ENCODE measurements at regions not wholly inside any gene's neighbourhood (a gene's known extent, or its start where the extent isn't known, plus 50 kb on each side); places are given as distances from the start of the nearest gene placed in this dataset.
"Not testable (repeated sequence)": the region's sequence is repeated elsewhere in the genome, so short reads cannot be mapped to it uniquely, and the experiment has no call there.

DNA sequence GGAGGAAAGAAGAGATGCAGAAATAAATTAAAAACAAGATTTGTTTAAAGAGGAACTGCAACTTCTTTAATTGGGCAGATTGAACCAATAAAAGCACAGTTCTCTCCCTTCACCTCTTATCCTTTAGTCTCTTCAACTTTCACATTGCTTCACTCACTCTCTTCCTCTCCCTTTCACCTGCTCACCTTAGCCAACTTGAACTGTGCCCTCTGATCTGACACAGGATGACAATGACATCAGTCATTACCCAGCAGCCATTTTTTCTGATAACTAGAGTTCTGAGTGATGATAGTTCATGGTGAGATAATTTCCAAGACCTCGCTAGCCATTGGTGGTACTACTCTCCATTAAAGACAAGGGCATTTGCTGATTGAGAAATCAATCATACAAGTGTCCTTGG, 134.9 kb upstream of the NBPF26 start:
- not testable (repeated sequence) for H3K27me3 ChIP-seq (ENCODE audit: insufficient read depth, low read length); H3K4me1 ChIP-seq (ENCODE audit: insufficient read depth, low read length); H3K4me3 ChIP-seq (ENCODE audit: low read length); H3K9me3 ChIP-seq (ENCODE audit: low read depth, low read length)

DNA sequence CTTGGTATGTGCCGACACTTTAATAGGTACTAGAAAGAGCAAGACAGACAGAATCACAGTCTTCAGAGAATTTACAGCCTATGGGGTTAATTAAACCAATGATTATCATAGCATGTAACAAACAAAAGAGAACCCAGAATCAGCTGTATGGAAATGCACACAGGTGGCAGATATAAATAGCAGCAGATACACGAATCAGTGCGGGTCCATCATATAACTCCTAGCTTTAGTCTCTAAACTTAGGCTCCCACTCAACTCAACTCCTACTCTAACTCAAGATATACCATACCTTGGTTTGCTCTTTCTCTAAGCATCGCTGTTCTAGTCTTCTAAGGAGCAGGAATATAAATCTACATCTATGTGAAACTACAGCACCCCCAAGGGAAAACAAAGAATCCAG, 132.0 kb upstream of the NBPF26 start:
- not testable (repeated sequence) for H3K4me3 ChIP-seq (ENCODE audit: low read length); H3K4me1 ChIP-seq (ENCODE audit: insufficient read depth, low read length); H3K9me3 ChIP-seq (ENCODE audit: low read depth, low read length); H3K27me3 ChIP-seq (ENCODE audit: insufficient read depth, low read length)

DNA sequence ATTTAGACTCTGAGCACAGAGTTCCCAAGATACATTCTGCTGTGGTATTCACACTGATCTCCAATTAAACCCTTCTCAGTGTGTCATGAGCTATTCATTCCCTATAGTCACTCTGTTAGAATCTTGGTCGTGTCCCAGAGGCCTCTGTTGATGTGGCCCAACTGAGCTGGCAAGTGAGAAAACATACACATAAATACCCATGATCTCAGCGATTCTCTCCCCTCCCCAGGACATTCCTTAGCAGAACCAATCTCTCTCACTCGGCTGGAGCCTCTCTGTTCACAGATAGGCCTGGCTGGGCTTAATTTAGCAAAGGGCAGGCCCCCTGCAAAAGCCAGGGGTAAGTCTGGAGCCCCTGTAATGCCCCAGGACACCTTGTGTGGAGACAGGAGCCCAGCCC, 130.8 kb upstream of the NBPF26 start:
- H3K9me3 ChIP-seq (ENCODE audit: low read depth, low read length); H3K27me3 ChIP-seq (ENCODE audit: insufficient read depth, low read length); H3K4me1 ChIP-seq (ENCODE audit: insufficient read depth, low read length); H3K4me3 ChIP-seq (ENCODE audit: low read length): not testable (repeated sequence)

DNA sequence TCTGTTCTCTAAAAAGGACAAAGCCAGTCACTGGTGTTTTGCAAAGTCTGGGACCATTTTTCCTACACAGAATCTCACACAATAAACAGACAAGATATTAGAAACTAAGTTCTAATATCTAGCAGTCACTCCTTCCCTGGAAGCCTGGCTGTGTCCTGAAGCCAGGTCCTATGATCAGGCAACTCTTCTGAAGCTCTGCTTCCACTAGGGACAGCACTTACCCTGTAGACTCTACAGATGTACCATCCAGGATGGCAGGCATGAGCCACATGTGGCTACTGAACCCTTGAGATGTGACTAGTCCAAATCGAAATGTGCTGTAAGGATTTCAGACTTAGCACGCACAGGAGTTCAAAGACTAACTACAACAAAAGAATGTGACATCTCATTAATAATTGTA, 130.1 kb upstream of the NBPF26 start:
- not testable (repeated sequence) for H3K4me3 ChIP-seq (ENCODE audit: low read length); H3K4me1 ChIP-seq (ENCODE audit: insufficient read depth, low read length); H3K9me3 ChIP-seq (ENCODE audit: low read depth, low read length); H3K27me3 ChIP-seq (ENCODE audit: insufficient read depth, low read length)

DNA sequence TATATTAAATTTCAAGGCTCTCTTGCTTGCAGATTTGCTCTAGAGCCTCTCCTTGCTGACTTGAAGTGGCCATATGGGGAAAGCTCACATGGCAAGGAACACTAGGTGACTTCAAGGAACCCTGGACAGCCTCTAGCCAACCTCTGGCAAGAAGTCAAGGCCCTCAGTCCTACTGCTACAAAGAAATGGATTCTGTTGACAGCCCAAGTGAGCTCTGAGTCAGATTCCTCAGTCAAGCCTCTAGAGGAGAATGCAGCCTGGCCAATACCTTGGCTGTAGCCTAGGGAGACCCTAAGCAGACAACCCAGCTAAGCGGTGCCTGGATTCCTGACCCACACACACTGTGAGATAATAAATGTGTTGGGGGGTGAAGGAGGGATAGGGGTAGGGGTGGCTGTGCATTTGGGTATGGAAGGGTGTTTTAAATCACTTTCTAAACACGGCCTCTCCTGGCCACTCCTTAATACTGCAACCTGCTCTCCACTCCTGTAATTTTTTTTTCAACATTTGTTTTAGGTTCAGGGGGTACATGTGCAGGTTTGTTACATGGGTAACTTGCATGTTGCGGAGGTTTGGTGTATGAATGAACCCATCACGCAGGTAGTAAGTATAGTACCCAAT, 125.3 kb upstream of the NBPF26 start:
- H3K4me3 ChIP-seq (ENCODE audit: low read length); H3K27me3 ChIP-seq (ENCODE audit: insufficient read depth, low read length); H3K9me3 ChIP-seq (ENCODE audit: low read depth, low read length); H3K4me1 ChIP-seq (ENCODE audit: insufficient read depth, low read length): not testable (repeated sequence)

DNA sequence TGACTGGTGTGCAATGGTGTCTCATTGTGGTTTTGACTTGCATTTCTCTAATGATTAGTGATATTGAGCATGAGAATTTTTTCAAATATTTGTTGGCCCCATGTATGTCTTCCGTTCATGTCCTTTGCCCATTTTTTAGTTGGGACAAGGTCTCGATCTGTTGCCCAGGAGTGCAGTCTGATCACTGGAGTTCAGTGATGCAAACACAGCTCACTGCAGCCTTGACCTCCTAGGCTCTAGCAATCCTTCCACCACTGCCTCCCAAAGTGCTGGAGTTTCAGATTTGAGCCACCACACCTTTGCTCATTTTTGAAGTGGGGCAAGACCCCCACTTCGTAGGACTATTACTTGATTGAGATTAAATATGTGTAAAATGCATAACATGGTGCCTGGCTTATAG, 124.2 kb upstream of the NBPF26 start:
- H3K9me3 ChIP-seq (ENCODE audit: low read depth, low read length) = not testable (repeated sequence)

DNA sequence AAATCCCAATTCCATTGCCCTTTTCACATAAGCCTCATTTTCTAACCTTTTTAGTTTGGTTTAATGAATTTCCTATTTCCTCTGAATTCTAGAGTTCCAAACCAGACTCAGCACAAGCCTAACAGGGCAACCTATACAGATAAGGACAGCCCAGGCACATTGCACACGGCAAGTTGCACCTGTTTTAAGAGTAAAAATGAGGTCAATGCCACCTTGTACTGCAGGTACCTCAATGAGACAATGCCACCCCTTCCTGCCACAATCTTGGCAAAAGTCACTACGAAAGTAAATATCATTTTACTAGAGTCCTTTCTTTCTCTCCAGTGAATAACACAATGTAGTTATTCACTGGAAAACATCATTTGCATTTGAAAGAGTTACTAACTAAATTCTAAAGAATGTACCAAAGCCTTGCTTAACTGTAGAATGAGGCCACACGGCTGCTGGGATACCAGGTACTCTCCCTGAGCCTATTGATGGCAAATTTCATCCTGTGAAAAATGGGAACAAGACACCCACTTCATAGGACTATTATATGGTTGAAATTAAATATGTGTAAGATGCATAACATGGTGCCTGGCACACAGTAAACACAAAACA, 123.2 kb upstream of the NBPF26 start:
- H3K4me1 ChIP-seq (ENCODE audit: insufficient read depth, low read length); H3K9me3 ChIP-seq (ENCODE audit: low read depth, low read length); H3K4me3 ChIP-seq (ENCODE audit: low read length); H3K27me3 ChIP-seq (ENCODE audit: insufficient read depth, low read length): not testable (repeated sequence)

More for the DNA sequence above, 124.2 kb upstream of the NBPF26 start:
- H3K4me1 ChIP-seq (ENCODE audit: insufficient read depth, low read length); H3K27me3 ChIP-seq (ENCODE audit: insufficient read depth, low read length); H3K4me3 ChIP-seq (ENCODE audit: low read length): not testable (repeated sequence)

DNA sequence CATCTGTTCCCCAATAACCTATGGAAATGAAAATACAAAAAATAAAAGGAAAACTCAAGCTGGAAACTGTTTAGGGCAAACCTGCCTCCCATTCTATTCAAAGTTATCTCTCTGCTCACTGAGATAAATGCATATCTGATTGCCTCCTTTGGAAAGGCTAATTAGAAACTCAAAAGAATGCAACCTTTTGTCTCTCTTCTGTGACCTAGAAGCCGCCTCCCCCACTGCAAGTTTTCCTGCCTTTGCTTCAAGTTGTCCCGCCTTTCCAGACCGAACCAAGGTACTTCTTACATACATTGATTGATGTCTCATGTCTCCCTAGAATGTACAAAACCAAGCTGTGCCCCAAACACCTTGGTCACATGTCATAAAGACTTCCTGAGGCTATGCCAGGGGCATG, 115.9 kb upstream of the NBPF26 start:
- not testable (repeated sequence) for H3K27me3 ChIP-seq (ENCODE audit: insufficient read depth, low read length); H3K4me1 ChIP-seq (ENCODE audit: insufficient read depth, low read length); H3K4me3 ChIP-seq (ENCODE audit: low read length); H3K9me3 ChIP-seq (ENCODE audit: low read depth, low read length)

DNA sequence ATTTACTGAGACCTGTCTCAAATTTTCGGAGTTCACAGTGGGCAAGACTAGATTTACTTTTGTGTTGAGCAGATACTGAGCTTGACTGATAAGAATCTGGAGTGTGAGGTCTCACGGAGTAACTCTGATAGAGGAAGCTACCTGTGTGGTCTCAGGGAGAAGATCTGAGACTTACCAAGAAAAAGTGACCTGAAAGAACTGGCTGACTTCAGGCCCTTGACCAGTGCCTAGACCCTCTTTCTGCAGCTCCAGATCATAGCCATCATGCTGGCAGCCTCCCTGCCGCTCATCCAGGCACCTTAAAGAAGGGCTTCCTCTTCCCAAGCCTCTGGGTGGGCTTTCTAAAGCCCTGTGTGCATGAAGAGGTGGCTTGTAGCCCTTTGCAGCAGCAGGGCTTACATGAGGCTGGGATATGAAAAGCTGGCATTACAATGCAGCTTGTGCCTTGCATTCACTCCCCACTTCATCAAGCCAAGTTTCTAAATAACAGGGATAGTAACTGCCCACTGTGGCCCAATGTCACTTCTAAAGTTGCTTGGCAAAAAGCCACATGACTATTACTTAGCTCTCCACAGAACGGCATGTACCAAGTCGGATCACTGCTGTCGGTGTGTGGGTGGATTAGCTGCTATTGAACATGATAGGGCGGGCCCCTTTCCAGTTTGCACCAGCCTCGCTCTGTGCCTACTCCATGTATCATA, 115.3 kb upstream of the NBPF26 start:
- not testable (repeated sequence) for H3K27me3 ChIP-seq (ENCODE audit: insufficient read depth, low read length); H3K9me3 ChIP-seq (ENCODE audit: low read depth, low read length); H3K4me1 ChIP-seq (ENCODE audit: insufficient read depth, low read length); H3K4me3 ChIP-seq (ENCODE audit: low read length)

DNA sequence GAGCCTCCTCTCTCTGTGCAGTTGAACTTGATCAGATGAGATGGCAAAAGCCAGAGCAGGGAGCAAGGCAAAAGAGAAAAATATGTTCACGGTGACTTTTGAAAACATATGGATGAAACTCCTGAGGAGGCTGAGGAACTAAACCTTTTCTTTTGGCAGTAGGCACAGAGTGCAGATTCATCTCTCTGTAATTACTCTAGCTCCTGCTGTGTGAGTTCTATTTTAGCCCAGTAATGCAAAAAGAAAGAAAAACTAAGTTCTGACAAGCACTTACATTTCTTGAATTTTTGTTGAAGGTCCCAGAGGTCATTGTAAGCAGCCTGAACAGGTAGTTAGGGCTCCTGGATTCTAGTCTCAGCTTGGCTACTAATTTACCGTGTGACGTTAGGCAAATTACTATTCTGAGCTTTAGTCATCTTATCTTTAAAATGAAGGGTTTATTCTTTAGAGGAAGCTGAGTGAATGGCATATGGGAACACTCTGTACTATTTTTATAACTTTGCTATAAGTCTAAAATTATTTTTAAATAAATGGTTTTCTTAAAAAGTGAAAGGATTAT, 114.7 kb upstream of the NBPF26 start:
- H3K4me1 ChIP-seq (ENCODE audit: insufficient read depth, low read length); H3K4me3 ChIP-seq (ENCODE audit: low read length); H3K9me3 ChIP-seq (ENCODE audit: low read depth, low read length); H3K27me3 ChIP-seq (ENCODE audit: insufficient read depth, low read length): not testable (repeated sequence)

DNA sequence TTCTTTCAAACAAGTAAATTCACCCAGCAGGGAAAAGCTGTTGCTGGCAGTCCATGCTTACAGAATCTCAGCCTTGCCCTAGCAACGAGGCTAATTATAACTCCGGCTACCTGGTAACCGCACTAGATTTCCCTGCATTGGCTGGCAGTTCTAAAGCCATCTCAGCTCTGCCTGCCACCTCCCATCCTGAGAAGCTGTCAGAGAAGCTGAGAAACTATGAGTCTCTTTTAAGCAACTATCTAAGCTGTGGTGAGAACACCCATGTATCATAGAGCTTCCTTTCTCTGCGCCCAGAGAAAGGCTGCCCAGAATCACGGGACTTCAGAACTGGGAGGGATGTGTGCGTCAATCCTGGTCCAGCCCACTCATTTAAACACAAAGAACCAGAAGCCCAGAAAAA, 113.9 kb upstream of the NBPF26 start:
- H3K4me3 ChIP-seq (ENCODE audit: low read length); H3K27me3 ChIP-seq (ENCODE audit: insufficient read depth, low read length); H3K4me1 ChIP-seq (ENCODE audit: insufficient read depth, low read length); H3K9me3 ChIP-seq (ENCODE audit: low read depth, low read length): not testable (repeated sequence)

DNA sequence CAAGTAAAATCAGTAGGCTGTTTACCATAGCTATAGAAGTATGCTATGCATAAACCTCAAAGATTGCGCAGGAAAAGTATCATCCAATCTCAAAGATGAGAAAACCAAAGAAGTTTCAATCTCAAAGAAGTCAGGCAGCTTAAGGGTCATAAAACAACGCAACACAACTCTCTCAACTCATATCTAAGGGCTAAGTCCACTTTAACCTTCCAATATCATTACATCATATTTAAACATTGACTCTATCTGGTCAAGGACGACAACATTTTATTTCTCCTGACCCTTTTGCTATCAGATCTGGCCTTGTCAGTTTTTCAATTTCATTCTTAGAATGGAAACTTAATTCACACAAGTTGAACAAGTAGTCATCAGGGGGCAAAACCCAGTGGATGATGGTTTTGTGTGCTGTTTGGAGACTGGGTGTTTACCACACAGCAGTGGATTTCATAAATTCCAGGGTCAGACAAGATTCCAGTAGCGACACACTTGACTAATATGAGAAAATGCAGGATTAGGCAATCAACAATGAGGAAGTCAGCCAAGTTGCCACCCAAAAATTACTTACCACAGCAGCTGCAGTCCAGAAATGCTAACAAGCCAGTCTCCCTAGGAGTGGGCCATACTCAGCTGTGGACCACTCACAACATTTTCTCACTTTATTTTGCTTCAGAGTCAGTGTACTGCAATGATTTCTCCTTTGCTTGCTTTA, 108.7 kb upstream of the NBPF26 start:
- H3K27me3 ChIP-seq (ENCODE audit: insufficient read depth, low read length); H3K9me3 ChIP-seq (ENCODE audit: low read depth, low read length); H3K4me3 ChIP-seq (ENCODE audit: low read length): not testable (repeated sequence)

DNA sequence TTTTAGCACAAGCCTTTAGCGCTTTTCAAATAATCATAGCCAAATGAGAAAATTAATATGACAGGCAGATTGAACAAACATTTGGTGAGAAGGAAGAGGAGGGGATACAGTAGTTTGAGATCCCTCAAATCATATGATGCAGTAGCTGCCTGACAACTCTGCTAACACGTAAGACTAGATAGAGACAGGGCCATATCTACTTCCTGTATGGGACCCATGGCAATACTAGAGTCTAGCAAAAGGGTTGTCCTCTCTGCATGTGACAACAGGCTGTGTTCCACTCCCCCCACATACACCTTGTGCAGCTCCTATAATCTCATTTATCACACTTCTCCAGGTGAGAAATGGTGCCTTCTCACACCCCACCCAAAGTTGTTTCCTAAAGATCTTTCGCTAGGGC, 106.3 kb upstream of the NBPF26 start:
- H3K4me1 ChIP-seq (ENCODE audit: insufficient read depth, low read length); H3K27me3 ChIP-seq (ENCODE audit: insufficient read depth, low read length); H3K4me3 ChIP-seq (ENCODE audit: low read length); H3K9me3 ChIP-seq (ENCODE audit: low read depth, low read length): not testable (repeated sequence)

More for the DNA sequence above, 108.7 kb upstream of the NBPF26 start:
- not testable (repeated sequence) for H3K4me1 ChIP-seq (ENCODE audit: insufficient read depth, low read length)

DNA sequence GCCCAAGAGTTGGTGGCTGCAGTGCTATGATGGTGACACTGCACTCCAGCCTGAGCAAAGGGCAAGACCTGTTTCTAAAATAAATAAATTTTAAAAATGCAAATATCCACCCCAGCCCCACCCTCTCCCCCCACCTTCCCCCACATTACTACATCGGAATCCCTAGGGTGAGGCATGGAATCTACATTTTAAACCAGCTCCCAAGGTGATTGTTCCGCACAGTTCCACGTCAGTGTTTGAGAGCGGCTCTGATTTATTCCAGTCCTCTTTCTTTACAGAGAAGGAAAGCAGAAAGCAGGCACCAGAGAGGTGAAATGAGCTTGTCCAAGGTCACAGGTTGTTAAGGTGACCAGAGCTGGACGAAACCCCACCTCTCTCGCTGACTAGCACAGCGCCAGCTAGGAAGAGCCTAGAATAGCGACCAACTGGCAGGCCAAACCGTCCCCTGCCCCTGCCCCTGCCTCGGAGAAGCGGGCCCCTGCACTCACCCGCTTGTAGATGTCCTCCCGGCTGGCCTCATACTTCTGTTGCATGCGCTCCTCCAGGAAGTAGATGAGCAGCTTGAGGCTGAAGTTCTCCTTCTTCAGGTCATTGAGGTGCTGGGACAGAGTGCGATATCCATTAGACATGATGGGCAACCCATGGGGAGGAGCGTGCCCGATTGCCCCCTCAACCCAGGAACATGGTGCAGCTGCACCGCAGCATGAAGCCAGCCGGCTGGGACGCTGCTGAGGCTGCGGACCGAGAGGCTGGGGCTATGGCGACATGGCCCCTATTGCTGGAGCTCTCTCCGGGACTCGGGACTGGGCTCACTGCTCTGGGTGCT, 103.7 kb upstream of the NBPF26 start:
- H3K9me3 ChIP-seq (ENCODE audit: low read depth, low read length); H3K27me3 ChIP-seq (ENCODE audit: insufficient read depth, low read length); H3K4me1 ChIP-seq (ENCODE audit: insufficient read depth, low read length); H3K4me3 ChIP-seq (ENCODE audit: low read length): not testable (repeated sequence)

DNA sequence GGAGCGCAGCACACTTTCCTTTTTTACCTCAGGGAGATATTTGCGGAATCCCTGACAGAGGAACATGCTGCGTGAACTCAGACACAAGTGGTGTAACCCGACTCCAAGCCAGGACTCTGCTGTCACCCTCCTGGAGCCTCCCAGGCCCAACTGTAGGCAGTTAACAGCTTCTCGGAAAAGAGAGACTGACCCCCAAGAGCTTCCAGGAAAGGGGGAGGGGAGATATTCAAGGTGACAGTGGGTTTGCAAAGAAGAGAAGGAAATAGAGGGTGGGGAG, 103.1 kb upstream of the NBPF26 start:
- not testable (repeated sequence) for H3K4me3 ChIP-seq (ENCODE audit: low read length); H3K4me1 ChIP-seq (ENCODE audit: insufficient read depth, low read length); H3K27me3 ChIP-seq (ENCODE audit: insufficient read depth, low read length); H3K9me3 ChIP-seq (ENCODE audit: low read depth, low read length)
